ENCODE measurements at regions not wholly inside any gene's neighbourhood (a gene's known extent, or its start where the extent isn't known, plus 50 kb on each side); places are given as distances from the start of the nearest gene placed in this dataset.

DNA sequence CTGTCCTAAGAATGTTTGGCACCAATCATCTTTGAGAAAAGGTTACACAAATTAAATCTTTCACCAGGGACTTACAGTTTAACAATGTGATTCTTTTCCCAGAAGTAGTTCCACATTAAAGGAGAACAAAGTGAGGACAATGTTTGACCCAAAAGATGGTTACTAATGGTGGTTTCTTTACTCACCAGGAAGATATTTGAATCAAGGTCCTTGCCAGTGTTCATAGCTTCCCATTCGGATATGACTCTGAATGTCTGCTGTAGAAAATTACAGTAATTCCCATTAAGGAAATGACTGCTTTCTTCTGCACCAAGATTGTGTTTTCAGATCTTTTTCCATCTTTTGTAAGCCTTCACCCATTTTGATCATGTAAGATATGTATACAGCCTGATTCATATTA is 114.6 kb upstream of the ADAMTSL1 start:
- no peak for DNase-seq

DNA sequence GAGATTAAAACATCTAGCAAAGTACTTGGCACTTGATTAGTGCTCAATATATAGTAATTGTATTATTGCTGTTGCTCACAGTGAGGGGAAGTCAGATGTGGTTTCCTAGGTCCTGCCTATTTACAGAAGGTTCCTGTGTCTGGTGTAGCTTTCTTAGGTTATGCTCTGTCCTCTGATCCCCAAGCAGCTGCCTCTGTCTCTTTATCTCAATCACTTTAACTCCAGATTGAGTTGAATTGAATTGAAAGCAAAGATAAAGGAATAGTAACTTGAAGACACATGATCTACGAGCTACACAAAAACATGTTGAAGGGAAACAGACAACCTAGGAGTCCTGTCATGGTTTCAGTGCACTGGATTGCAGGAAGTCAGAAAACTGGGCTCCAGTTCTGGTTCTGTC is 113.9 kb upstream of the ADAMTSL1 start:
- DNase-seq = no peak

DNA sequence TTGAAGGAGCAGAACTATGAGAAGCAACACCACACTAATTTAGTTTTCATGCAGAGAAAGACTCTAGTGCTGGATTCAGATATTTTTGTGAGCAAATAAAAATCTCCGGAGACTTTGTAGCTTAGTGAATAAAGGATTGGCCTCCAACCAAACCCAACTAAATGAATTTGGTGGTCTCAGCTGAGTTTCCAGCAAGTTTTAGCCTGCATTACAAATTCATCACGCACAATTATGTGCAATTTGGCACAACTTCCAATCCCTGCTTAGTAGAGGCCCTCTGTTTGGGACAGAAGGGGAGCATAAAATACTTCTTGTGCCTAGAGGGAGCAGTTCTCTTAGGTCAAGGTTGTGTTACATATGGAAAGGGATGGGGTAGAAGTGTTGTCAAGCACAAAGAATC is 112.3 kb upstream of the ADAMTSL1 start:
- DNase-seq = no peak

DNA sequence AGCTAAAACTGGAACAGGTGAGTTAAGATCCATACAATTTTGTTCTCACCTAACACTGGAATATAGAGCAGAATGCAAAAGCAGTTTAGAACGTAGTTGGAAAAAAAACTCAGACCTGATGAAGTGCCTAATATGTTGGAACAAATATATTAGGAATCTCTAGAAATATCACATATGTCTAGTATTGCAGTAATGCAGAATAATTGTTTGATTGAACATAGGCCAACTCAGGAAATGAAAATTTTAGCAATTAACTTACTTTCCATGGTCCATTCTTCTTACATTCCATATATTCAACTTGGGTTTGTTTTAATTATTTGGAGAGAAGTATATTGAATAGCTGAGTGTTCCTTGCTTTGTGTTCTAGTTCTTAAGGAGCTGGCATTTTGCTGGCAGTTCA is 111.8 kb upstream of the ADAMTSL1 start:
- DNase-seq = no peak

DNA sequence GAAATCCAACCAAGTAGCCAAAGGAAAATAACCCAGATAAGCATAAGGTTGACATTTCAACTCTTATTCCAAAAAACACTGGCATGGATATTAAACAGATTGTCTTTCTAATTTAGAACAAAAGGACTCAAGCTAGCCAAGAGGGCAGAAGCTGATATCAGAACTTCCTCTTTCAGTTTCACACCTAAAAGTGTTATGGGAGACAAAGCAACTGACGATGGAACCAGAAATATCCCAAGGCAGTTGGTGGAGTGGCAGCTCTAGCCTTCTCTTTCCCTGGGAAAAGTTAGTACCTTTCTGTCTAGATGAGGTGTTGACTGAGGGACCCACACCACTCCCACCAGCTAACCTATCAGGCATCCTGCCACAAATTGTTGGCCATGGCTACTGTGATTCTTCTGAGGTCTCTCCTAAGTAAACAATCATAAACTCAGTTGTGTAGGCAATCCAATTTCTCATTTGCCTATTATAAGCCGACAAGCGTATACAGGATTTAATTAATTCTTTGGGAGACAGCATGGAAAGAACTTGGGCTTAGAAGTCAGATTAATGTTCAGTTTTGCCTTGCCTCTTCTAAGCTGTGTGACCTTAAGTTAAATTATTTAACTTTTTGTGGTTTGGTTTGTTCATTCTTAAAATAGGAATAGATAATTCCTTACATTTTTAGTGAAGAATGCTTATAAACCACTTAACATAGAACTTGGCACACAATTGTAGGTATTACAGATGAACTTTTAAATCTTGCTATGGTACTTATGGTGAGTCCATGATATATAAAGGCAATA is 110.9 kb upstream of the ADAMTSL1 start:
- no peak for DNase-seq

DNA sequence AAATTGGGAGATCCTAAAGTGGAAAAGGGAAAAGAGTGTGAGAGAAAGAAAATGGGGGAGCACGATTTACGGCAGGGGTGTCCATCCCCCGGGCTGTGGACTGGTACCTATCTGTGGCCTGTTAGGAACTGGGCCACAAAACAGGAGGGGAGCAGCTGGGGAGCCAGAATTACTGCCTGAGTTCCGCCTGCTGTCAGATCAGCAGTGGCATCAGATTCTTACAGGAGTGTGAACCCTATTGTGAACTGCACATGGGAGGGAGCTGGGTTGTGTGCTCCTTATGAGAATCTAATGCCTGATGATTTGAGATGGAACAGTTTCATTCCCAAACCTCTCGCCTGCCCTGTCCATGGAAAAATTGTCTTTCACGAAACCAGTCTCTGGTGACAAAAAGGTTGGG is 108.3 kb upstream of the ADAMTSL1 start:
- DNase-seq = no peak

DNA sequence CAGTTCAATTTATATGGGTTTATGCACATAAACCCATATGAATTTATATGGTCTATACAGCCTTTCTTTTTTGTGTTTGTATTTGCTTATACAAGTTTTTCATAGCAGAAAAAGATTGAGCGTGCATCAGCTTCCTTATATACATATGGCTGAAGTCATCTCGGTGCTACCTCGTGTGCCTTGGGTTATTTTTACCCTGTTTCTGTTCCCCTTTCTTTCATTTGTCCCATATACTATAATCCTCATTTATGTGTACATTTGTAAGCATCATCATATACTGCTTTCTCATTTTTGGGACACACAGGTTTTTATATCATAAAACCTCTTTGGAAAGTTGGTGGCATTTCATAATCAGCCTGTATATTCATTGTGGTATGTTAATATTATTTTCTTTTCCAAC is 107.8 kb upstream of the ADAMTSL1 start:
- no peak for DNase-seq

DNA sequence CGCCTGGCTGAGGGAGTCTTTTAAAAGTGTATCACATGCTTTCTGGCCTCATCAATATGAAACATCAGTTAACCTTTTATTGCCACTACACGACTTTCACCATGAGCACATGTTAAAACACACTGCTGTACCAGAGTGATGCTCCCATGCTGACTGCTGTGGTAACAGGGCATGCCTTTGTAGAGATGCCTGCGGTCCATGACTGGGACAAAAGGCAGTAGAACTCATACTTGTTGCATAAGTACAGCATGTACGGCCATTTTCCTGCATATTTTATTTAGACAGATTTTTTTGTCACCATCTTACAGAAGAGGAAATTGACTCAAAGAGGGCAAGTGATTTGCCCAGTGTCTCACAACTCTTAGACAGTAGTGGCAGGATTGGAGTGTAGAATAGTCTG is 105.7 kb upstream of the ADAMTSL1 start:
- DNase-seq = no peak

DNA sequence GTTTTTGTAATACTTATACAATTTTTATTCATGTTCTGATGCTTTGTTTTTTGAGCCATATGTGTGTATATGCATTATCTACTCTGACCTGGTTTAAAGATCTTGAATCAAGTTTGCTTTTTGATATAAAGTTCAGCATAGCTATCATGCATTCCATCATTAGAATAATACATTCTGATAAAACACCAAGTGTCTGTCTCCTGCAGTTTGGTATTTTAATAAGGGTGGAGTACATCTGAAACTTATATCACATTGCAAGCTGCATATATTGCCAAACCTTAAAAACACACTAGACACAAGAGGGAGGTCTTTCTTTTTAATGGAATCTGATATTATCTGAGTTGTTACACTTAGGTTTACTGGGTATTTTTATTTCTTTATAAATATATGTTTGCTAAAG is 102.8 kb upstream of the ADAMTSL1 start:
- DNase-seq = no peak

DNA sequence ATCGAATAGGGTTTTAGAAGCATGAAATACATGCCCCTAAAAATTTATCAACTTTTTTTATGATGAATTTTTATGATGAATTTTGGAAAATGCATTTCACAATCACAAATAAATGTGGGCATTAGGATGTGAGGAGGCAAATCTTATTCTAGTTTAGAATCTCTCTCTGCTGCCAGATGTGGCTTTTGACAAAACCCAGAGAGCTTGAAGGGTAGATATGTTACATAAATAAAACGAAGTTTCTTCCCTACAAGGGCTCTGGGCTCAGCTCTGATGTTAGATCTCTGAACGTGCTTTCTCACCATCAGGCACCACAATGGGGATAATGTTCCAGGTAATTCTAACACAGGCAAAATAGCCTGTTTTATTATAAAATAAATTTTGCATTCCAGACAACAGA is 102.3 kb upstream of the ADAMTSL1 start:
- no peak for DNase-seq

DNA sequence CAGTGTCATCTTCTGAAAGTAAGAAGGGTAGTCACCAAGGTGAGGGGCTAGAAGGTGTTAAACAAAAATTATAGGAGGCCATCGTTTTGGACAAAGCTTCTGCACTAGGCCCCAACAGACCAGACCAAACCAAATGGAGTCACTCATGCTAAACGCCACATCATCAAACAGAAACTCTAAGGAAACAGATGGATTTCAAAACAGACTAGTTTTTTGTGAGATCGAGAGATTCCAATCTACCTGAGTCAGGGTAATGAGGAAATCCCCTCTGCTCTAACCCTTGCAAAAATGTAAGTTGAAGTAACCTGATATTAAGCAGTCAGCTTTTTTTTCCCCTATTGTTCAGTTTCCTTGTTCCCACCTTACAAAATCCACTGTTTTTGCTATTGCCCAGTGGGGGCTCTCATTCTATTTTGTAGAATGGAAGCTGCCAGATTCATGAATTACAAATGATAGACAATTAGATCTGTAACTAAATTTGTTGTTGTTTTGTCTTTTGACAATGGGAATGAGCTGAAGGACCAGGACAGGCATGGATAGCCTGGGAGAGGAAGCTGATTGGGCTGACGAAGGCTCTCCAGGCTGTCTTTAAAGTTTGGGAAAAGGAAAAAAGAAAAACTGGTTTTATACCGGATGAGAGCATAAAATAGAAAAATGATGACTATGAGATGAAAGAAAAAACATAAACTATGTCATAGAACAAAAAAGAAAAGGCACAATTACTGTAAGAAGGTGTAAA is 94.7 kb upstream of the ADAMTSL1 start:
- no peak for DNase-seq

DNA sequence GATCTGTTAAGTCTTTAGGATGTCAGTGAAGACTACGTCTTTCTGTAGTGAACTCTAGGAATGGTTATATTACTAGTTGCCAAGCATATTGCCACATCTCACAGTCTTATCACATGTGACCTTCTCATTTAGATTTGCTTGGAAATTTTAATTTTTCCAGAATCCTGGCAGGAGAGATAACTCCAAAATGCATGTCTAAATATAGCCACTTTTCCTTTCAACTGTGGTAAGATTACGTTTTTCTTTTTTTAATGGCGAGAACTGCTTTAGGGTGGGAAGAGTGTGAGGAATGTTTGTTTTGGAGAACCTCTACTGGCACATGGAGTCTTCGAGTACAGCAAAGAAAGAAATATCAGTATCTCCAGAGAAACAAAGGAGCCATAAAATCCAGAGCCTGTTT is 91.7 kb upstream of the ADAMTSL1 start:
- DNase-seq = no peak

DNA sequence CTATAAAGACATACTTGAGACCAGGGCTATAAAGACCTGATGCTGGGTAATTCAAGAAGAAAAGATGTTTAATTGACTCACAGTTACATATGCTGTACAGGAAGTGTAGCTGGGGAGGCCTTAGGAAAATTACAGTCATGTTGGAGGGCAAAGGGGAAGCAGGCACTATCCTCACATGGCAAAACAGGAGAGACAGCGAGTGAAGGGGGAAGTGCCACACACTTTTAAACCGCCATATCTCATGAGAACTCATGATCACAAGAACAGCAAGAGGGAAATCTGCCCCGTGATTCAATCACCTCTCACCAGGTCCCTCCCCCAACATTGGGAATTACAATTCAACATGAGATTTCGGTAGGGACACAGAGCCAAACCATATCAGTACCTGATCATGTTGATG is 89.9 kb upstream of the ADAMTSL1 start:
- no peak for DNase-seq

DNA sequence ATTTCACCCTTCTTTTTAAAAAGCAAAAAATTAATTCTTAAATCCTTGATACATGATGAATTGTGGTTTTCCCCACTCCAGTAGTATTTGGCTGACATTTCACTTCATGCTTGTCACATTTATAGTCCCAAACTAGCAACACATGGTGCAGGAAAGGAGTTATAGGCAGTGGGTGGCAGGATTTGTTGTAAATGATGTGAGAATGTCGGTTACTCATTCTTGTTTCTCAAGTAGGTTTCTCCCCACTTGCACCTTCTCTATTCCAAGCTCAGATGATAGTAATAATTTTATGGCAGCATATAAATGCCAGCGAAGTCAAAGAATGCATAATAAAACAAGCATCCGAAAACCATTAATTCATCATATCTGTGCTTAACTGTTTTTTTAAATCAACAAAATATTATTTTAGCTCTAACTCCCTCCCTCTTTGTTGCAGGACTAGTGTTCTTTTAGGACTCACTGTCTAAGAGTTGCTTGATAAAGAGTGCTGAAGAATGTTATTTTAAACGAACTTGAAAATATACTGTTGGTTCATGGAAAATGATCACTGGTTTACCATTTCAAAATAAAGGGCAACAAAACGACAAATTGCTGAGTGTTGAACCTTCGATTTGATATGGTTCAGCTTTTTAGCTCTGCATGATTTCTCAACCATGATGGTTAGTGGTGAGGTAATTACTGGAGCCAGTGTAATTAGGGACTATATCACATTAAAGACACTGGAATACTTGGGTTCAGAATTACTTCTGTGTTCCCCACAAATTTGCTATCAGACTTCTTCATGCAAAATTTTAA is 88.1 kb upstream of the ADAMTSL1 start:
- no peak for DNase-seq

DNA sequence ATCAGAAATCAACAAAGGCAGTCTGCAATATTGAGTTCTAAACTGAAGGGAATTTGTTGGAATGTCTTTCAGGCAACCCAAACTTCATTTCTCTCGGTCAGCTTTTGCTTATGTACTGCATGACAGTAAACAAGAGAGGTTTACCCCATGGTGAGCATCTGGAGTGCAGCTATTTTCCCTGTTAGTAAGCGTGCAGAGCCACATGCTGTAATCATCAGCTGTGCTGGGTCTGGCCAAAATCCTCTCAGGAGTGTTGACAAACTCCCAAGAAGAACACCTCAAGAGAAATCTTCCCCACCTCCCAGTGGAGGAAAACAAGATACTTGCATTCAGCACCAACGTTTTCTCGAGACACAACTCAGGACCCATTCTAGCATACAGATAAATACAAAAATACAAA is 83.6 kb upstream of the ADAMTSL1 start:
- no peak for DNase-seq

DNA sequence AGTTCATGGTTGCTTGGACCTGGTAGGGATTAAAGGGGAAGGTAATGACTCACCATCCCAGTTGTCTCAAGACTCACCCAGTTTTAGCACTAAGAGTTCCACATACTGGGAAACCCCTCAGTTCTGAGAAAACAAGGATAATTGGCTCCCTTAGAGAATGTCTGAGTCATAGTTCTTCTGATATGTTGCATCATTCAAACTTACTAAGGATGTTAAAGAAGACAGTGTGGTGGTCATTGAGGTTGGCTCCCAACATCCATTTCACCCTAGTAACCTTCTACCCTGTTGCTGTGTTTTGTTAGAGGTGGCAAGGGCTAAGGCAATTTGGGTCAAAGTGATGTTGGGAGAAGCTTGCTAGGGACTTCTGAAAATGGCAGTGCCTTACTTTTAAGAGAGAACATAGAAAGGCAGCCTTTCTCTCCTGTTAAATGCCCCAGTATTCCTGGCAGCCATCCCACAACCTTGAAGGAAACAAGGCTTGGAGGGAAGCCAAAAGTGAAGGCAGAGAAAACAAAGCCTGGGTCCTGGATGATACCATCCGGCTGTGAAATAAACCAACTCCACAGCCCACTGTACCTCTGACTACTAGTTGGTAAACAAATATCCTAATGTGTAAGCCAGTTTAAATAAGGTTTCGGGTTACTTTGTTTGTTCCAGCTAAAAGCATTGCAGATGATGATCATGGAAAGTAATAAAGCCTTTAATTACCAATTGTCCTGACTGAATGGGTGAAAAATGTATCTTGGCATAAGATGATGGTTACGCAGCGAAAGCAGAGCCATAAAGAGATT is 80.4 kb upstream of the ADAMTSL1 start:
- DNase-seq = peak; percentile 65 to 73

DNA sequence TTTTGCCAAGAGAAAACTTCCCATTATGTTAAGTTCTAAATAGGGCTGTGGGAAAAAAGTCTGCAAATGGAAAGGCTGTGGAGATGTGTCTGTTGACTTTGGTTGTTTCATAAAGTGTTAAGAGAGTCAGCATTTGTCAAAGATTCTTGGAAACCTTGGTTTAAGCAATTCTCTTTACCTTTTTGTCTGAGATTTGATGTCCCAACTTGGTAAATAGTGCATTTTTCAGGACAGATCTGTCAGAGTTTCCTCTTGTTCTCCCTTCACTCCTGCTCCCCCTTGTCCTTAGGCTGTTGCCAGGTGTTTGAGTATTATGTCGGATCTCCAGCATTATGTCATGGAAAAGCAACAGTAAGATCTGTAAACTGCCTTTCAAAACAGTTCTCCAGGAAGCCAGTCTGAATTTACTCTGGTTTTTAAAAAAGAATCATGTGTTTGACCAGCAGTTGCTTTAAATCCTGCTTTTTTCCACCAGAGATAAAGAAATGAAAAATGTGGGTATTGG is 79.1 kb upstream of the ADAMTSL1 start:
- peak in 1 of 2 experiments; percentile 19 for DNase-seq

DNA sequence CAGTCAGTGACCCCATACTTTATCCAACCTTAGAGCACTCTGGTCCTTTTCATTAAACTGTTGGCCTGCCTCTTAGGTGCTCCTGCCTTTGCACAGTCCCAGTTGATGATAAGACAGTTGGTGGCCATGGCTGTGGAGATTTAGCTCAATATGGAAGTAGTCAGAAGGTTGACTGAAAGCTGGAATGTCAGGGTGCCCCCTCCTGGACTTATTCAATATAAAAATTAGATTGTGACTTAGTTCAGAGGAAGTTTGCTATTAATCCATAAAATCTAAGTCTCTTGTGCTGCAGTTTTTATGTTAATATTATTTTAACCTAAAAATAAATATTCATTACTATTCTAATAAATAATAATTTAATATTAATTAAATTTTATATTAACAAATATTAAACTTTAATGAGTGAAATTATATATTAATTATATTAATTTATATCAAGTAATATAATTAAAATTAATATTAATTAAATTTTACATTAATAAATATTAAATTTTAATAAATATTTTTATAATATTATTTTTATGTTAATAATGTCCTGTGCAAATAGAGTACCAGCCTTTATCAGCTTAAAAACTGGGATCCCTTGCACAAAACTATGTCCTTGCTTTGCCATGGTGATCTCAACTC is 77.7 kb upstream of the ADAMTSL1 start:
- no peak for DNase-seq

DNA sequence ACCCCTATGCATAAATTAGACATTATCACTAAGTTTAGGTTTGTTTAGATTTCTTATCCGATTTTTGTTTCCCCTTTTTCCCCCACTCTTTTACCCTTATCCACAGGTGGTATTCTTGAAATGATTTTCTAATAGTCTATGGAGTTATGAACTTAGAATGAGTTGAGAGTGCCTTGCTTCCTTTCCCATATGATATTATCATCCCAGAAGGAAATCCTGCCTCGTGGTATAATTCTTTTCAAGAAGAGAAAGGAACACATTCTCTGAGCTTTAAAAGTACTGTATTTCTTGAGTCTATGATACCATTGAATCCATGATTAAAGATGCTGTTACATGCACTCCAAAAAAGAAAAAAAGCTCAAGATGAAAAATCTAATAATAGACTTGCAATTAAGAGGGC is 76.9 kb upstream of the ADAMTSL1 start:
- no peak for DNase-seq

DNA sequence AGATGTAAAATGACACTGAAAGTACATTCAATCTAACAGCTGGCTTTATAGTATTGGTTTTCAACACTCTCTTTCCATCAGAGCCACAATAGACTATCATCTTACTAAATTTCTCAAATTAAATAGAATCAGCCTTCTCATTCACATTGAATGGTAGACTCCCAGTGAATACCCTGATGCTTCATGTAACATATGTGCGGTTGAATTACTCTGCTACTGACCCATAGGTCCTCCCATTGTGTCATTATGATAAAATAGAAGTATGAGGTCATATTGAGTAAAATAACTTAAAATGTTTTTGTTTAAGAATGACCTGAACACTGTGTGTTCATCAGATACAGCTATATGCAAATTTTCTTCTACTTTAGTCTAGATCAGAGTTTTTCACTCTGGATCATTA is 75.9 kb upstream of the ADAMTSL1 start:
- no peak for DNase-seq

DNA sequence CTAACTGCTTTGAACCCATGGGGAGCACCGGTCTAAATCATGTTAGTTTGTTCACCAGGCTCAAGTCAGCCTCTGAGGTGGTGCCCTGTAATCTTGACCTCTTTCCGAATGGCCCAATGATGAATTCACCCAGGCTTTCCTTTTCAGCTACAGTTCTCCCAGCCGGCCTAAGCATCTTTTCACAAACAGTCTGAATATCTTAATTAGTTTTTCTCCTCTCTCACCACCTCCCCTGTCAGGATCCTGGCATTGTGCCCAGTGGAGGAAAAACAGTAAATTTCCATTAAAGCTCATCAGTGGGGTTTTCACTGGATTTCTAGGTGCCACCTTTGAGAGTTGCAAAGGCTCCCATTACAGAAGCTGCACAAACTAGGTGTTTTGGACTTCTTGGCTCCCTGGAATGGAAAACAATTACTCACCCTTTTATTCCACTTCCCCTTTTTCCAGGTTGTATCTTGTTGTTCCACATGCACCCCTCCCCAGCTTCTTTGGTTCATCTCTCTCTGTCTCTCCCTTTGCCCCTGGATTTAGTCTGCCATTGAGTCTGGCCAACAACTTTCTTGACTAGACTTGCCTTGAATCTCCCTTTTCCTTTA is 69.4 kb upstream of the ADAMTSL1 start:
- DNase-seq = no peak

DNA sequence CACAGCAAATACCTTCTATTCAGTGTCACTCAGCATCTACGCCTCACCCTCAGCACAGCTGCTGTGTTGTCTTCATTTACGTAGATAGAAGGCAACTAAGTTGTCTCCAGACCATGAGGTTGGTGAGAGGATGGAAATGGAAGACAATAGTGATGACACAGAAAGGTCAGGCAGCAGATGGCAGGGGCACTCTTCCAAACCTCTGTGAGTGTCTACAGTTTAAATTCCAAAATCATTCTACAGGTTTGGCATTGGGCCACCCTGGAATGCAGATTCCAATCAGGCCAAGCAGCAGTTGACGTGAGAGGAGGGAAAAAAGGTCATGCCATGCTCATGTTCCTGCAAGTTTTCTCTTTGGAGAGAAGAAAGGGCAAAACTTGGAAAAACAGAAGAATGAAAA is 68.7 kb upstream of the ADAMTSL1 start:
- DNase-seq = peak; percentile 72 to 80

Data from SHP77 (cell line).